Uterus (tissue), 3 donors: ENCODE measurements at regions not wholly inside any gene's neighbourhood (a gene's known extent, or its start where the extent isn't known, plus 50 kb on each side); places are given as distances from the start of the nearest gene placed in this dataset.

Source experiments
- DNase-seq, 2 donors: peaks; one replicate each; pipeline ENCODE4 v3.0.0-alpha.2; 2019 to 2020
- H3K27ac ChIP-seq, 2 donors: fragments of 200-600 bp; sonication (generic); 1 replicate in 1 of 2; 2 replicates in 1 of 2; pipeline ENCODE4 v1.5.1; 2016 to 2018
- H3K27me3 ChIP-seq, 2 donors: fragments of 200-600 bp; sonication (generic); one replicate each; pipeline ENCODE4 v1.5.1; 2018 to 2019; ENCODE audit warnings: control low read depth in 1 of 2
- H3K36me3 ChIP-seq, 2 donors: fragments of 200-600 bp; sonication (generic); one replicate each; pipeline ENCODE4 v1.5.1; 2019; ENCODE audit warnings: control low read depth in 1 of 2
- H3K4me1 ChIP-seq, 2 donors: fragments of 200-600 bp; sonication (generic); one replicate each; pipeline ENCODE4 v1.5.1; 2018 to 2019; ENCODE audit warnings: control low read depth in 1 of 2
- H3K4me3 ChIP-seq, 2 donors: fragments of 200-600 bp; sonication (generic); 1 replicate in 1 of 2; 2 replicates in 1 of 2; pipeline ENCODE4 v1.5.1; 2018 to 2019; ENCODE audit warnings: mild to moderate bottlenecking in 1 of 2
- H3K9me3 ChIP-seq, 2 donors: fragments of 200-600 bp; sonication (generic); one replicate each; pipeline ENCODE4 v1.5.1; 2019; ENCODE audit warnings: control low read depth in 1 of 2
- POLR2A ChIP-seq, 2 donors: fragments of 450-650 bp; IDR thresholded peaks; one replicate each; pipeline ENCODE4 v1.6.1; 2016; ENCODE audit warnings: antibody characterized with exemption in 2 of 2, mild to moderate bottlenecking in 1 of 2, moderate library complexity in 1 of 2
- intact Hi-C: fragments of 100-400 bp; cut with DNase I; formaldehyde crosslinking; loops from one replicate; pipeline ENCODE4 v1.15.1; 2023; ENCODE audit warnings: low total_unique reads
- TF ChIP-seq, protein P1 (sequence below), 4 experiments: fragments of 200-600 bp in 2 of 4; fragments of 450-650 bp in 2 of 4; sonication (generic) in 2 of 4; IDR thresholded peaks; one replicate each; pipeline ENCODE4 v1.5.1; 2016 to 2019; ENCODE audit warnings: antibody characterized with exemption in 4 of 4, mild to moderate bottlenecking in 2 of 4, moderate library complexity in 1 of 4
- donor health status: DM: yes; HTN: yes; CAD: no.

DNA sequence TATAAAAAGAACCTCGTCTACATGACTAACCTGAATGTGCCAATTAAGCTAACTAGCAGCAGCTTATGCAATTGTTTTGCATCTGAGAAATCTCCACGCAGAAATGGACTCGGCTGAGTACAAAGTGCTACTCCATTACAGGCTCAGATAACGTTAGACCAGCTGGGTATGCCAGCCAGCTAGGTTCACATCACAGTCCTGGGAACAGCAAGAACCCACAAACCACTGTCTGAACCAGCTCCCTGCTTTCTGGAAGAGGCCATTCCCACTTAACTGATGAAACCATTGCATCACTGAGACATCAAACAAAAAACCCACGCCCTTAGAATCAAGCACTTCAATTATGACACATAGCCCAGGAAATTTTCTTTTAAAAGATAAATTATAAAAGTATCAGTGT lies 202.7 kb downstream of the CYRIA start:
- no peak for DNase-seq
- intact Hi-C loops: no loop called here
- Histone ChIP-seq H3K27ac (no peak overlapping the region), H3K27me3 (no peaks in the 10 kb centered on the region), H3K36me3 (no peaks in the 10 kb centered on the region), H3K4me1 (no peaks in the 10 kb centered on the region), H3K9me3 (no peaks in the 10 kb centered on the region), H3K4me3 (no peak overlapping the region)
- no peak for TF ChIP-seq POLR2A (IDR thresholded peaks at IDR 0.05)
- TF ChIP-seq, protein P1, sequence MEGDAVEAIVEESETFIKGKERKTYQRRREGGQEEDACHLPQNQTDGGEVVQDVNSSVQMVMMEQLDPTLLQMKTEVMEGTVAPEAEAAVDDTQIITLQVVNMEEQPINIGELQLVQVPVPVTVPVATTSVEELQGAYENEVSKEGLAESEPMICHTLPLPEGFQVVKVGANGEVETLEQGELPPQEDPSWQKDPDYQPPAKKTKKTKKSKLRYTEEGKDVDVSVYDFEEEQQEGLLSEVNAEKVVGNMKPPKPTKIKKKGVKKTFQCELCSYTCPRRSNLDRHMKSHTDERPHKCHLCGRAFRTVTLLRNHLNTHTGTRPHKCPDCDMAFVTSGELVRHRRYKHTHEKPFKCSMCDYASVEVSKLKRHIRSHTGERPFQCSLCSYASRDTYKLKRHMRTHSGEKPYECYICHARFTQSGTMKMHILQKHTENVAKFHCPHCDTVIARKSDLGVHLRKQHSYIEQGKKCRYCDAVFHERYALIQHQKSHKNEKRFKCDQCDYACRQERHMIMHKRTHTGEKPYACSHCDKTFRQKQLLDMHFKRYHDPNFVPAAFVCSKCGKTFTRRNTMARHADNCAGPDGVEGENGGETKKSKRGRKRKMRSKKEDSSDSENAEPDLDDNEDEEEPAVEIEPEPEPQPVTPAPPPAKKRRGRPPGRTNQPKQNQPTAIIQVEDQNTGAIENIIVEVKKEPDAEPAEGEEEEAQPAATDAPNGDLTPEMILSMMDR (IDR thresholded peaks at IDR 0.05): no peak

DNA sequence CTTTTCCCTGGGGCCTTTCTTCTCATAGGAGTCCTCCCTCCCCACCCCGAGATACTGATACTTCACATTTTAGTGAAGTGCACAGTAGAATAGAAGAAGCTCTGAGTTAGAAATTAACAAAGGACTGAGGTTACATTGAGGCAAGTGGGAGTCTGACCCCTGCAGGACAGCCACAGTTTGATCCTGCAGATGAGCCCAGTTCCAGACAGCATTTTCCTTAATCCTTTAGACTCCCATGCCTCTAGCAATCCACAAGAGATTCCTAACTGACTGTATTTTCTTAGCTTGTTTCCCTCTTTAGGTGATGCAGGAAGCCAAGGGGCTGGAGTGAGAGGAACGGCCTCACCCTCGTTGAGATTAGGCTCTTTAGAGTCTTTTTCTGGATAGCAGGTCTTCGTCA lies 204.0 kb downstream of the CYRIA start:
- no peak for DNase-seq
- Histone ChIP-seq H3K4me3 (no peak overlapping the region), H3K27me3 (no peaks in the 10 kb centered on the region), H3K9me3 (no peaks in the 10 kb centered on the region), H3K36me3 (no peaks in the 10 kb centered on the region), H3K27ac (no peak overlapping the region), H3K4me1 (no peaks in the 10 kb centered on the region)
- no peak for TF ChIP-seq POLR2A (IDR thresholded peaks at IDR 0.05)
- TF ChIP-seq, protein P1 (IDR thresholded peaks at IDR 0.05): no peak
- intact Hi-C loops: no loop called here

DNA sequence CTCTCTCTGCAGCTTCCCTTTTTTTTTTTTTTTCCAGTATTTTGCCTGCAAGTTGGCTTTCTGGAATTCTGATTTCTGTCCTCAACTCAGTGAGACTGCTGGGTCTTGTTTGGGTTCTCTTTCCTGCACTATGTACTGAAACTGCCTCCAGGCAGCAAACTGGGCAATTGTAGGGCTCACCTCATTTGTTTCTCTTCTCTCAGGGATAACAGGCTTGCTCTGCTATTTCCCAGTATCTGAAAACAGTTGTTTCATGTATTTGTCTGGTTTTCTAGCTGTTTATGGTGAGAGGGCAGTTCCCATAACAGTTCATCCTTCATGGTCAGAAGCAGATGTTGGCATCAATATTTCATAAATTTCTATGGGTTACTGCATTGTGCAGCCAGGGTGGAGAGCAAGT lies 206.0 kb downstream of the CYRIA start:
- Histone ChIP-seq H3K27ac (no peak overlapping the region), H3K4me1 (no peaks in the 10 kb centered on the region), H3K27me3 (no peaks in the 10 kb centered on the region), H3K36me3 (no peaks in the 10 kb centered on the region), H3K4me3 (no peak overlapping the region), H3K9me3 (no peaks in the 10 kb centered on the region)
- intact Hi-C loops: no loop called here
- TF ChIP-seq POLR2A (IDR thresholded peaks at IDR 0.05): no peak
- TF ChIP-seq, protein P1 (IDR thresholded peaks at IDR 0.05): no peak
- DNase-seq: no peak

DNA sequence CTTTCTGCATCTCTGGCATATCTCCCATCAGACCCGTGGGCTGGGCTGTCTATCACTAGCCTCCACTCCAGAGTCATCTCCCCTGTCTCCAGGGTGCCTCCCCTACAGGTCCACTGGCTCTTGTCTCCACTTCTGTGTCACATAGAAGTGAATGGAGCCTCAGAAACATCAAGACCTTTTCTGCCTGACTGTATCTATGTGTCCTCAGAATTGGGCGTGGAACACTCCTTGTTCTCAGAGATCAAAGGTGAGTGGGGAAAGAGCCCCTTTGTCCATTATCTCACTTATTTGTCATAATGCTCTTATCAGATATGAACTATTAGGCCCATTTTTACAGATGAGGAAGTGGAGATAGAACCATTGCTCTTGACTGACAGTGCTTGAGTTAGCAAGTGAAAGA lies 211.0 kb downstream of the CYRIA start:
- intact Hi-C loops: no loop called here
- H3K27ac ChIP-seq: no peak overlapping the region
- no peak for DNase-seq
- no peak for TF ChIP-seq POLR2A (IDR thresholded peaks at IDR 0.05)
- TF ChIP-seq, protein P1 (IDR thresholded peaks at IDR 0.05): no peak
- no peaks in the 10 kb centered on the region for H3K27me3 ChIP-seq
- H3K4me3 ChIP-seq: no peak overlapping the region
- H3K4me1 ChIP-seq: no peaks in the 10 kb centered on the region
- no peaks in the 10 kb centered on the region for H3K36me3 ChIP-seq
- no peaks in the 10 kb centered on the region for H3K9me3 ChIP-seq

DNA sequence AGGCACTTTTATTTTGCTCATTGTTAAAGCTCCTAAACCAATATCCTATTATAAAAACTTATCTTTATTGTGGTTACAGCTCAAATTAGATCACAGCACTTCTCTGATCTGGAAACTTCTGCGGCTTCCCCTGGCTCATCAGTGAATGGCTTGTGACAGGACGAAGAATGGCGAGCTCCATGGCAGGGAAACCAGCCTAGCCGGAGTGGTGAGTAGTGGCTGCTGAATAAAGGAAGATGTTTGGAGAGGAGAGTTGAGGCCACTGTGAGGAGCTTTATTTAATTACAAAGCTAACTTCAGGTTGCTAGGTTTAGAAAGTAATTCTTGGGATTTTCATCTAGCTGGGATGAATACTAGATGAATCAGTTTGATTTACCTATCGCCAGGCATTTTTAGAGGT lies 213.5 kb downstream of the CYRIA start:
- Histone ChIP-seq H3K4me3 (no peak overlapping the region), H3K4me1 (no peaks in the 10 kb centered on the region), H3K36me3 (no peaks in the 10 kb centered on the region), H3K27me3 (no peaks in the 10 kb centered on the region), H3K27ac (no peak overlapping the region), H3K9me3 (no peaks in the 10 kb centered on the region)
- TF ChIP-seq POLR2A (IDR thresholded peaks at IDR 0.05): no peak
- DNase-seq: no peak
- intact Hi-C loops: no loop called here

DNA sequence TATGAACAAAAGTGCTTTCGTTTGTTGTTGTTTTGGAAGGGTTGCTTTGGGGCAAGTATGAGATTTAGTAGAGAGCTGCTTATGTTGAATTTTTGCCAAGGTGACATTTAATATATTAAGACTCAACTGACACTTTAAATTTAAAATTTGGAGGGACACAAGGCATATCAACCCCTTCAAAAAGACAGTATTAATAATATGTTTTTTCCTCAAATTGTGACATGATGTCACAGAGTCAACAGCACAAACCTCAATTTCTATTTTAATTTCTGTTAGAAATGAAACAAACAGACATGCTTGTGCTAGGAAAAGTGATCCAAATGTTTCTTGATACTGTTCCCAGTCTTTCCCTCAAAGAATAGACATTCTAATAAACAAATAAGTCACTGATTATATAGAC lies 218.9 kb downstream of the CYRIA start:
- no peak for DNase-seq
- intact Hi-C loops: no loop called here
- Histone ChIP-seq H3K4me3 (no peak overlapping the region), H3K27ac (no peak overlapping the region), H3K4me1 (no peaks in the 10 kb centered on the region), H3K36me3 (no peaks in the 10 kb centered on the region), H3K27me3 (no peaks in the 10 kb centered on the region), H3K9me3 (no peaks in the 10 kb centered on the region)
- TF ChIP-seq, protein P1 (IDR thresholded peaks at IDR 0.05): no peak
- TF ChIP-seq POLR2A (IDR thresholded peaks at IDR 0.05): no peak
